ES-I3 (cell line): ENCODE measurements at regions not wholly inside any gene's neighbourhood (a gene's known extent, or its start where the extent isn't known, plus 50 kb on each side); places are given as distances from the start of the nearest gene placed in this dataset.

ENCODE experiments used
- H3K36me3 ChIP-seq: 2 replicates; pipeline ENCODE4 v1.6.1; 2013; ENCODE audit warnings: mild to moderate bottlenecking, low read length, control low read depth, moderate library complexity; ENCODE audit not compliant: insufficient read depth
- H3K4me1 ChIP-seq: 2 replicates; pipeline ENCODE4 v1.6.1; 2013; ENCODE audit warnings: mild to moderate bottlenecking, control low read depth, low read length; ENCODE audit not compliant: insufficient read depth
- H3K9ac ChIP-seq: 2 replicates; pipeline ENCODE4 v1.6.1; 2013; ENCODE audit warnings: low read depth, mild to moderate bottlenecking, low read length, moderate library complexity
- H3K9me3 ChIP-seq: 2 replicates; pipeline ENCODE4 v1.6.1; 2013; ENCODE audit warnings: mild to moderate bottlenecking, low read length, moderate library complexity; ENCODE audit not compliant: control insufficient read depth, insufficient read depth

GRCh38 chr2:62425684-62426083 is 80.3 kb downstream of the TMEM17 start:
- Histone ChIP-seq H3K4me1 (no peaks in the 10 kb centered on the region), H3K36me3 (no peaks in the 10 kb centered on the region), H3K9me3 (no peaks in the 10 kb centered on the region)

DNA sequence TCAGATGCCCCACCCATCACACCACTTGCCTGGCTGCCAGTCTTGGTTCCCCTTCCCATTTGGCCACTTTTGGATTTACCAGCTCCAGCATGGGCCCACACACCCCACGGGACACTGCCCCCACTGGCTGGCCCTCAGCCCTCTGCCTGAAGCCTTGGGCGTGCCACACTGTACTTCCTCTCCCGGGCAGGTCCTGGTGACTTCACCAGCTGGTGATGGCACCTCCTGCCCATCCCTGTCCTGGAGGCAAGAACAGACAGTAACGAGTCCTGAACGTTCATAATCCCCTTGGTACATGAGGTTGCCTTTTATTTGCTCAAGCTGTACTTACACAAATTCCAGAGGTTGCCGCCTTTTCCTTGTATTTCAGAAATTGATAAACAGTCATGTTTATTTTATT is 81.1 kb downstream of the TMEM17 start:
- Histone ChIP-seq H3K4me1 (no peaks in the 10 kb centered on the region), H3K36me3 (no peaks in the 10 kb centered on the region), H3K9me3 (peaks cover 3% of the 10 kb centered on the region; the same call in 1 of the 2 replicates), H3K9ac (no peak overlapping the region)

More at GRCh38 chr2:62425684-62426083, 80.3 kb downstream of the TMEM17 start:
- no peak overlapping the region for H3K9ac ChIP-seq

GRCh38 chr2:62423883-62424458 is 82.0 kb downstream of the TMEM17 start:
- Histone ChIP-seq H3K36me3 (no peaks in the 10 kb centered on the region), H3K9ac (no peak overlapping the region), H3K4me1 (no peaks in the 10 kb centered on the region), H3K9me3 (peaks cover 3% of the 10 kb centered on the region; the same call in 1 of the 2 replicates)

- H3K36me3 ChIP-seq = no peaks in the 10 kb centered on the region
- no peak overlapping the region for H3K9ac ChIP-seq
- peaks cover 3% of the 10 kb centered on the region; the same call in 1 of the 2 replicates for H3K9me3 ChIP-seq
- H3K4me1 ChIP-seq = no peaks in the 10 kb centered on the region
Observed at GRCh38 chr2:62423235-62423634, 82.8 kb downstream of the TMEM17 start.

GRCh38 chr2:62415518-62415917 is 90.5 kb downstream of the TMEM17 start:
- peaks cover 1% of the 10 kb centered on the region for H3K9me3 ChIP-seq
- H3K36me3 ChIP-seq = no peaks in the 10 kb centered on the region
- no peak overlapping the region for H3K9ac ChIP-seq
- peaks cover 9% of the 10 kb centered on the region for H3K4me1 ChIP-seq

DNA sequence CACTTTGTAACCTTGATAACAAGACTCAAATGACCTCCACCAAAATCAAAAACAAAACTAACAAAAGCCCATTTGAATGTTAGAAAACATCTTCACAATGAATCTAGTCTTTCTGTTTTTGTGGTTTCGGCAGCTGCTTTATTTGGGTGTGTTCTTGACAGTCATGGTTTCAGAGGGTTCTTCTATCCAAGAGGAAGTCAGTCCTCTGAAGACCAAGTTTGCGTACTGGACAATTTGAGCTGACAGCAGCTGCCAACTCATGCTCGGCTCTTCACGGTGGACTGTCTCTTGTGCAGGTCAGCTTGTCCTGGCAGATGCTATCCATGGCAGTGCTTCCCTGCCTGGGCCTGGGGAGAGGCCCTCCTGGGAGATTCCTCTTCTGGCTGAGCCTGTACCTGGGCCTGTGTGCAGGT is 91.0 kb downstream of the TMEM17 start:
- H3K9me3 ChIP-seq = no peaks in the 10 kb centered on the region; the same call in 1 of the 2 replicates
- H3K4me1 ChIP-seq = peaks cover 13% of the 10 kb centered on the region
- no peak overlapping the region for H3K9ac ChIP-seq
- no peaks in the 10 kb centered on the region for H3K36me3 ChIP-seq

DNA sequence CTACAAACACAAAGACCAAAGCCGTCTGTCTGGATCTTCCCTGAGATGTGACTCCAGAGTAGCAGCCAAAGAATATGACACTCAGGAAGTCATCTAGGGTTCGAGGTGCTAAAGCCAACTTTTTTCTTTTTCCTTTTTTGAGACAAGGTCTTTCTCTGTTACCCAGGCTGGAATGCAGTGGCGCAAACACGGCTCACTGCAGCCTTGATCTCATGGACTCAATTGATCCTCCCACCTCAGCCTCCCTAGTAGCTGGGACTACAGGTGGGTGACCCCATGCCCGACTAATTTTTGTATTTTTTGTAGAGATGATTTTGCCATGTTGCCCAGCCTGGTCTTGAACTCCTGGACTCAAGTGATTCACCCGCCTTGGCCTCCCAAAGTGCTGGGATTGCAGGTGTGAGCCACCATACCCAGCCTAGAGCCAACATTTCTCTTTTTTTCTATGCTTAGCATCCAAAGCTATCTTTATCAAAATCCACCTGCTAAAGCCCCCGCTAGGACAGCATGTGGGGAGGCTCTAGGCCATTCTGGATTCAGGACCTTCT is 92.8 kb downstream of the TMEM17 start:
- Histone ChIP-seq H3K9me3 (no peaks in the 10 kb centered on the region; the same call in 1 of the 2 replicates), H3K36me3 (no peaks in the 10 kb centered on the region), H3K4me1 (peaks cover 13% of the 10 kb centered on the region), H3K9ac (no peak overlapping the region)

GRCh38 chr2:62412347-62412742 is 93.7 kb downstream of the TMEM17 start:
- Histone ChIP-seq H3K36me3 (no peaks in the 10 kb centered on the region), H3K4me1 (peaks cover 13% of the 10 kb centered on the region), H3K9ac (no peak overlapping the region), H3K9me3 (no peaks in the 10 kb centered on the region; the same call in 1 of the 2 replicates)

- Histone ChIP-seq H3K9ac (no peak overlapping the region), H3K36me3 (no peaks in the 10 kb centered on the region), H3K4me1 (peaks cover 17% of the 10 kb centered on the region), H3K9me3 (no peaks in the 10 kb centered on the region)
Observed at GRCh38 chr2:62410926-62411456, 95.0 kb downstream of the TMEM17 start.

- no peaks in the 10 kb centered on the region for H3K9me3 ChIP-seq
- H3K36me3 ChIP-seq = no peaks in the 10 kb centered on the region
- H3K9ac ChIP-seq = no peak overlapping the region
- H3K4me1 ChIP-seq = peaks cover 17% of the 10 kb centered on the region
Observed at GRCh38 chr2:62410015-62410453, 96.0 kb downstream of the TMEM17 start.

DNA sequence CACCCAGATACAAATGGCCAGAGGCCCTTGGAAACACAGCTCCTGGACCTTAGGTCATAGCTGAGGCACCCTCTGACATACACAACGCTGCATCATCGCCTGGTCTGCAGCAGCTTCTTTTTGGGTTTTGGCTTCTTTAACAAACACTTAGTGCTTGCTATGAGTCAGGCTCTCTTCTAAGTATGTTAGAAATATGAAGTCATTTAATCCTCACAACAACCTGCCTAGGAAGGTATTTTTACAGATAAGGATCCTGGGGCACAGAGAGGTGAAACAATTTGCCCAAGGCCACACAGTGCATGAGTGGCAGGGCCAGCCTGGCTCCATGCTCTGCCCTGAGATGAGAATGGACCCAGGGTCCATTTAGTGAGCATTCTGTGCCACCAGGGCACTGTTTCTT is 96.6 kb downstream of the TMEM17 start:
- Histone ChIP-seq H3K9ac (no peak overlapping the region), H3K36me3 (no peaks in the 10 kb centered on the region), H3K9me3 (no peaks in the 10 kb centered on the region), H3K4me1 (peaks cover 17% of the 10 kb centered on the region)

DNA sequence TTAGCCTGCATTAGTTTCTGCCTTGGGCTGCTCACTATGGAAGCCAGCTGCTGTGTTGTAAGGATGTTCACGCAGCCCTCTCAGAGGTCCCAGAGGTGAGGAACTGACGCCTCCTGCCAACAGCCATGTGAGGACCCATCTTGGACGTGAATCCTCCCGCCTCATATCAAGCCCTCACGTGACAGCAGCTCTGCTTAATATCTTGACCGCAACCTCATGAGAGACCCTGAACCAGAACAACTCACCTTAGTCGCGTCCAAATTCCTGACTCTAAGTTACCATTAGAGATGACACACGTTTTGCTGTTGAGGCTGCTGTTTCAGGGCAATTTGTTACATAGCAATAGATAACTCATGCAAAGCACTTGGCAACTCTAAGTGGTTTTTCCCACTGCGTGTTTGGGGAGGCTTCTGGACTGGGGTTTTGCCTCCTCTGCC is 97.7 kb downstream of the TMEM17 start:
- no peak overlapping the region for H3K9ac ChIP-seq
- peaks cover 17% of the 10 kb centered on the region for H3K4me1 ChIP-seq
- H3K36me3 ChIP-seq = no peaks in the 10 kb centered on the region
- no peaks in the 10 kb centered on the region for H3K9me3 ChIP-seq

- Histone ChIP-seq H3K4me1 (peaks cover 17% of the 10 kb centered on the region), H3K36me3 (no peaks in the 10 kb centered on the region), H3K9me3 (no peaks in the 10 kb centered on the region), H3K9ac (no peak overlapping the region)
Observed at GRCh38 chr2:62407838-62408237, 98.2 kb downstream of the TMEM17 start.

GRCh38 chr2:62407401-62407800 is 98.6 kb downstream of the TMEM17 start:
- no peak overlapping the region for H3K9ac ChIP-seq
- no peaks in the 10 kb centered on the region for H3K36me3 ChIP-seq
- no peaks in the 10 kb centered on the region for H3K9me3 ChIP-seq
- peaks cover 17% of the 10 kb centered on the region for H3K4me1 ChIP-seq

GRCh38 chr2:62406573-62407043 is 99.4 kb downstream of the TMEM17 start:
- no peaks in the 10 kb centered on the region for H3K9me3 ChIP-seq
- no peak overlapping the region for H3K9ac ChIP-seq
- no peaks in the 10 kb centered on the region for H3K36me3 ChIP-seq
- peaks cover 17% of the 10 kb centered on the region for H3K4me1 ChIP-seq
